ENCODE measurements at regions not wholly inside any gene's neighbourhood (a gene's known extent, or its start where the extent isn't known, plus 50 kb on each side); places are given as distances from the start of the nearest gene placed in this dataset.
"Not testable (repeated sequence)": the region's sequence is repeated elsewhere in the genome, so short reads cannot be mapped to it uniquely, and the experiment has no call there.

- H3K14ac ChIP-seq (ENCODE audit: insufficient read length); H3K79me1 ChIP-seq (ENCODE audit: low read depth, low read length); H3K56ac ChIP-seq (replicated peaks; ENCODE audit: insufficient read length, low read depth, low read length); H3K79me2 ChIP-seq (ENCODE audit: control insufficient read depth in 1 of 2, insufficient read depth in 2 of 2, low read length in 2 of 2); H3K18ac ChIP-seq (ENCODE audit: extremely low read depth, low read length); H4K5ac ChIP-seq (ENCODE audit: insufficient read length, low read depth, low read length); H2BK12ac ChIP-seq (ENCODE audit: low read depth, low read length); H2BK15ac ChIP-seq (ENCODE audit: low read length); H2BK120ac ChIP-seq (replicated peaks; ENCODE audit: low read depth, low read length); H2BK5ac ChIP-seq (ENCODE audit: low read depth, low read length); H4K91ac ChIP-seq (replicated peaks; ENCODE audit: insufficient read length, low read length); H2AFZ ChIP-seq (ENCODE audit: low read length); POLR2A ChIA-PET (ENCODE audit: partially characterized antibody); H4K20me1 ChIP-seq (replicated peaks in 1 of 2; ENCODE audit: control insufficient read depth in 1 of 2, insufficient read depth in 2 of 2, low read length in 2 of 2); H3K4me2 ChIP-seq (ENCODE audit: insufficient read depth in 1 of 2, low read depth in 2 of 2, low read length in 2 of 2); H3K4ac ChIP-seq (replicated peaks; ENCODE audit: insufficient read length, low read depth, low read length); FAIRE-seq; H3K23me2 ChIP-seq (ENCODE audit: low read depth, low read length); H2AK5ac ChIP-seq (ENCODE audit: low read depth, low read length); H3K23ac ChIP-seq (ENCODE audit: insufficient read length); H3K4me3 ChIP-seq (ENCODE audit: extremely low read depth in 1 of 4, insufficient read depth in 2 of 4, low read depth in 3 of 4, low read length in 4 of 4); H2BK20ac ChIP-seq (ENCODE audit: low read length); H3K36me3 ChIP-seq (ENCODE audit: control insufficient read depth in 2 of 4, insufficient read depth in 4 of 4, low read length in 3 of 4); CTCF ChIA-PET (ENCODE audit: partially characterized antibody); H4K8ac ChIP-seq (ENCODE audit: extremely low read depth, insufficient read depth, low read length); H3K27me3 ChIP-seq (replicated peaks in 1 of 4; ENCODE audit: control insufficient read depth in 3 of 4, extremely low read depth in 1 of 4, insufficient read depth in 3 of 4, low read length in 3 of 4); DNase-seq (ENCODE audit: low read depth in 1 of 2, low spot score in 2 of 2); H3K4me1 ChIP-seq (replicated peaks in 1 of 4; ENCODE audit: control insufficient read depth in 3 of 4, insufficient read depth in 4 of 4, low read length in 3 of 4); H3K27ac ChIP-seq (ENCODE audit: low read depth, low read length); H3K9ac ChIP-seq (replicated peaks in 1 of 4; ENCODE audit: extremely low read depth in 1 of 4, low read depth in 3 of 4, low read length in 3 of 4): not testable (repeated sequence)
- H3K9me3 ChIP-seq (ENCODE audit: insufficient read depth in 2 of 2, low read depth in 1 of 2, low read length in 1 of 2): peaks cover 0 to 20% of the 10 kb centered on the region in 2 experiments; a peak in 2 of 4 replicates
- WGBS, 2 experiments (ENCODE audit: extremely low coverage in 1 of 2, insufficient coverage in 1 of 2, insufficient read length in 1 of 2, insufficient replicate concordance in 2 of 2, low coverage in 1 of 2, low lambda C conversion rate in 2 of 2, missing lambda C conversion rate in 1 of 2): 100% methylated on average over 9 of the region's 25 CpGs; no CpG with 5 or more reads in 1 of the 2 experiments
Observed at GRCh38 chr3:137872589-137872988, 108.5 kb downstream of the SOX14 start.

DNA sequence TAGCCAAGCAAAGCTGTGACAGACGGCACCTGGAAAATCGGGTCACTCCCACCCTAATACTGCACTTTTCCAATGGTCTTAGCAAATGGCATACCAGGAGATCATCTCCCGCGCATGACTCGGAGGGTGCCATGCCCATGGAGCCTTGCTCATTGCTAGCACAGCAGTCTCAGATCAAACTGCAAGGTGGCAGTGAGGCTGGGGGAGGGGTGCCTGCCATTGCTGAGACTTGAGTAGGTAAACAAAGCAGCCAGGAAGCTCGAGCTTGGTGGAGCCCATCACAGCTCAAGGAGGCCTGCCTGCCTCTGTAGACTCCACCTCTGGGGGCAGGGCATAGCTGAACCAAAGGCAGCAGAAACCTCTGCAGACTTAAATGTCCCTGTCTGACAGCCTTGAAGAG, 113.1 kb upstream of the CLDN18 start:
- H3K79me2 ChIP-seq (ENCODE audit: control insufficient read depth in 1 of 2, insufficient read depth in 2 of 2, low read length in 2 of 2); H4K20me1 ChIP-seq (replicated peaks in 1 of 2; ENCODE audit: control insufficient read depth in 1 of 2, insufficient read depth in 2 of 2, low read length in 2 of 2); H3K4ac ChIP-seq (replicated peaks; ENCODE audit: insufficient read length, low read depth, low read length); H3K4me1 ChIP-seq (replicated peaks in 1 of 4; ENCODE audit: control insufficient read depth in 3 of 4, insufficient read depth in 4 of 4, low read length in 3 of 4); H3K4me2 ChIP-seq (ENCODE audit: insufficient read depth in 1 of 2, low read depth in 2 of 2, low read length in 2 of 2); POLR2A ChIA-PET (ENCODE audit: partially characterized antibody); H3K23me2 ChIP-seq (ENCODE audit: low read depth, low read length); H2BK120ac ChIP-seq (replicated peaks; ENCODE audit: low read depth, low read length); FAIRE-seq; H4K5ac ChIP-seq (ENCODE audit: insufficient read length, low read depth, low read length); H3K4me3 ChIP-seq (ENCODE audit: extremely low read depth in 1 of 4, insufficient read depth in 2 of 4, low read depth in 3 of 4, low read length in 4 of 4); H3K14ac ChIP-seq (ENCODE audit: insufficient read length); H2BK15ac ChIP-seq (ENCODE audit: low read length); H3K9me3 ChIP-seq (ENCODE audit: insufficient read depth in 2 of 2, low read depth in 1 of 2, low read length in 1 of 2); H3K23ac ChIP-seq (ENCODE audit: insufficient read length); H3K56ac ChIP-seq (replicated peaks; ENCODE audit: insufficient read length, low read depth, low read length); H2BK5ac ChIP-seq (ENCODE audit: low read depth, low read length); H3K79me1 ChIP-seq (ENCODE audit: low read depth, low read length); H3K18ac ChIP-seq (ENCODE audit: extremely low read depth, low read length); H4K91ac ChIP-seq (replicated peaks; ENCODE audit: insufficient read length, low read length); H2AK5ac ChIP-seq (ENCODE audit: low read depth, low read length); H3K9ac ChIP-seq (replicated peaks in 1 of 4; ENCODE audit: extremely low read depth in 1 of 4, low read depth in 3 of 4, low read length in 3 of 4); H3K27me3 ChIP-seq (replicated peaks in 1 of 4; ENCODE audit: control insufficient read depth in 3 of 4, extremely low read depth in 1 of 4, insufficient read depth in 3 of 4, low read length in 3 of 4); H2BK20ac ChIP-seq (ENCODE audit: low read length); H3K27ac ChIP-seq (ENCODE audit: low read depth, low read length); H3K36me3 ChIP-seq (ENCODE audit: control insufficient read depth in 2 of 4, insufficient read depth in 4 of 4, low read length in 3 of 4); H4K8ac ChIP-seq (ENCODE audit: extremely low read depth, insufficient read depth, low read length): not testable (repeated sequence)
- CTCF ChIA-PET (ENCODE audit: partially characterized antibody): interaction anchor here (0.9 to 2.0 kb wide), 3 partner anchors 49 to 188 kb away, joined by 3 to 4 read pairs (median 3); no protein-coding TSS in a partner anchor
- 84% methylated on average over 6 of the region's 6 CpGs; no CpG with 5 or more reads in 1 of the 2 experiments for WGBS, 2 experiments (ENCODE audit: extremely low coverage in 1 of 2, insufficient coverage in 1 of 2, insufficient read length in 1 of 2, insufficient replicate concordance in 2 of 2, low coverage in 1 of 2, low lambda C conversion rate in 2 of 2, missing lambda C conversion rate in 1 of 2)
- 0 out of 2 replicates have a peak overlapping the region, but pooled peaks have one; percentile 39 for H2BK12ac ChIP-seq (ENCODE audit: low read depth, low read length)
- peak overlapping the region; percentile 44; the same call in 1 of the 2 replicates for H2AFZ ChIP-seq (ENCODE audit: low read length)
- DNase-seq (ENCODE audit: low read depth in 1 of 2, low spot score in 2 of 2): peak in 1 of 2 experiments; percentile 43

Measured in H1 (cell line).